22Rv1 (cell line): ENCODE measurements at regions not wholly inside any gene's neighbourhood (a gene's known extent, or its start where the extent isn't known, plus 50 kb on each side); places are given as distances from the start of the nearest gene placed in this dataset.

Source experiments
- H3K27ac ChIP-seq: fragments of 450-650 bp; 2 replicates; pipeline ENCODE4 v1.5.1; 2017
- CTCF ChIP-seq: fragments of 450-650 bp; IDR thresholded peaks from 2 replicates; pipeline ENCODE4 v1.5.1; 2017; ENCODE audit warnings: mild to moderate bottlenecking
- ZFX ChIP-seq: fragments of 450-650 bp; IDR thresholded peaks from 2 replicates; pipeline ENCODE4 v1.6.1; 2017; ENCODE audit warnings: antibody characterized with exemption, borderline replicate concordance

GRCh38 chr7:25594728-25595127 is 366.4 kb upstream of the NPVF start:
- no peak for TF ChIP-seq ZFX
- TF ChIP-seq CTCF = no peak
- no peak overlapping the region for H3K27ac ChIP-seq

GRCh38 chr7:25595996-25596395 is 367.7 kb upstream of the NPVF start:
- H3K27ac ChIP-seq = no peak overlapping the region
- TF ChIP-seq ZFX (no peak), CTCF (no peak)

GRCh38 chr7:25596443-25596842 is 368.2 kb upstream of the NPVF start:
- no peak overlapping the region for H3K27ac ChIP-seq
- TF ChIP-seq CTCF (no peak), ZFX (no peak)

GRCh38 chr7:25597946-25598345 is 369.7 kb upstream of the NPVF start:
- H3K27ac ChIP-seq = no peak overlapping the region
- TF ChIP-seq CTCF (no peak), ZFX (no peak)

GRCh38 chr7:25598765-25599164 is 370.5 kb upstream of the NPVF start:
- no peak for TF ChIP-seq CTCF
- TF ChIP-seq ZFX = no peak
- no peak overlapping the region for H3K27ac ChIP-seq

- TF ChIP-seq CTCF = no peak
- TF ChIP-seq ZFX = no peak
- H3K27ac ChIP-seq = no peak overlapping the region
Measured at GRCh38 chr7:25600262-25600920, 372.1 kb upstream of the NPVF start.

GRCh38 chr7:25602730-25603426 is 374.6 kb upstream of the NPVF start:
- peak overlapping the region; percentile 62 for H3K27ac ChIP-seq

- H3K27ac ChIP-seq = peak overlapping the region; percentile 62
Measured at GRCh38 chr7:25603427-25603740, 375.1 kb upstream of the NPVF start.
